SU-DHL-6 (cell line): ENCODE measurements at regions not wholly inside any gene's neighbourhood (a gene's known extent, or its start where the extent isn't known, plus 50 kb on each side); places are given as distances from the start of the nearest gene placed in this dataset.

Experiments used
- H2AFZ ChIP-seq: fragments of 200-600 bp; sonication (generic); 2 replicates; pipeline ENCODE4 v1.6.1; 2014; ENCODE audit warnings: low read depth, mild to moderate bottlenecking, moderate library complexity, mixed read lengths, antibody characterized with exemption, low read length; ENCODE audit not compliant: severe bottlenecking
- H3F3A ChIP-seq: fragments of 200-600 bp; shearing (Covaris generic); 2 replicates; pipeline ENCODE4 v1.6.0; 2016; ENCODE audit warnings: antibody characterized with exemption, mild to moderate bottlenecking; ENCODE audit not compliant: insufficient read depth
- H3K27ac ChIP-seq: fragments of 200-600 bp; sonication (generic); 2 replicates; pipeline ENCODE4 v1.5.1; 2016; ENCODE audit warnings: low read depth, mild to moderate bottlenecking, low read length, moderate library complexity, mixed read lengths
- H3K27me3 ChIP-seq: fragments of 200-600 bp; sonication (generic), shearing (Covaris generic); 2 replicates; pipeline ENCODE4 v1.6.0; 2014; ENCODE audit warnings: mild to moderate bottlenecking, low read length
- H3K36me3 ChIP-seq: fragments of 200-600 bp; sonication (generic); 2 replicates; pipeline ENCODE4 v1.6.1; 2014; ENCODE audit warnings: mild to moderate bottlenecking, low read length, mixed read lengths
- H3K4me2 ChIP-seq: fragments of 300-600, 200-600 bp; shearing (Covaris generic), sonication (generic); 2 replicates; pipeline ENCODE4 v1.6.0; 2014; ENCODE audit warnings: low read length, low read depth, mild to moderate bottlenecking; ENCODE audit not compliant: poor library complexity, severe bottlenecking
- H3K4me3 ChIP-seq: fragments of 200-600 bp; sonication (generic); 2 replicates; pipeline ENCODE4 v1.5.1; 2014; ENCODE audit warnings: antibody characterized with exemption, low read length, mild to moderate bottlenecking, mixed read lengths; ENCODE audit not compliant: insufficient read depth, poor library complexity, severe bottlenecking
- H3K79me2 ChIP-seq: fragments of 200-600 bp; sonication (generic); 2 replicates; pipeline ENCODE4 v1.6.1; 2014; ENCODE audit warnings: mild to moderate bottlenecking, low read length, moderate library complexity; ENCODE audit not compliant: insufficient read depth
- H3K9ac ChIP-seq: fragments of 200-600 bp; sonication (generic); 2 replicates; pipeline ENCODE4 v1.7.0; 2014; ENCODE audit warnings: mild to moderate bottlenecking, low read length
- H3K9me2 ChIP-seq: fragments of 200-600 bp; sonication (generic); replicated peaks from 2 replicates; pipeline ENCODE4 v1.6.1; 2014; ENCODE audit warnings: low read length; ENCODE audit not compliant: insufficient read depth
- H3K9me3 ChIP-seq: fragments of 200-600 bp; sonication (generic); 2 replicates; pipeline ENCODE4 v1.6.1; 2014; ENCODE audit warnings: low read length, mixed read lengths; ENCODE audit not compliant: insufficient read depth
- H4K20me1 ChIP-seq: fragments of 200-600 bp; sonication (generic); 2 replicates; pipeline ENCODE4 v1.6.1; 2014; ENCODE audit warnings: low read depth, mild to moderate bottlenecking, antibody characterized with exemption, low read length, moderate library complexity, mixed read lengths
- CTCF ChIP-seq: fragments of 200-600 bp; sonication (generic); IDR thresholded peaks from one replicate; pipeline ENCODE4 v1.5.1; 2017; ENCODE audit warnings: antibody characterized with exemption, mild to moderate bottlenecking, low read length, moderate library complexity; ENCODE audit not compliant: insufficient read depth, poor library complexity, severe bottlenecking
- EZH2phosphoT487 ChIP-seq: fragments of 200-600 bp; sonication (generic), shearing (Covaris generic); conservative IDR thresholded peaks from 2 replicates; pipeline ENCODE4 v1.6.1; 2018; ENCODE audit warnings: mild to moderate bottlenecking, antibody characterized with exemption, low read length, moderate library complexity, mixed read lengths

GRCh38 chrX:6821730-6822129, 286.8 kb upstream of the VCX3A start:
- H3K4me2 ChIP-seq: no peak overlapping the region
- no peak overlapping the region for H2AFZ ChIP-seq
- no peaks in the 10 kb centered on the region for H3K9me2 ChIP-seq
- H3K27ac ChIP-seq: no peak overlapping the region
- TF ChIP-seq EZH2phosphoT487 (no peak), CTCF (no peak)
- no peaks in the 10 kb centered on the region for H3K9me3 ChIP-seq
- no peaks in the 10 kb centered on the region for H3K27me3 ChIP-seq
- H4K20me1 ChIP-seq: no peaks in the 10 kb centered on the region
- no peaks in the 10 kb centered on the region for H3K79me2 ChIP-seq
- no peak overlapping the region for H3K4me3 ChIP-seq
- no peaks in the 10 kb centered on the region for H3F3A ChIP-seq
- no peaks in the 10 kb centered on the region for H3K36me3 ChIP-seq
- no peak overlapping the region for H3K9ac ChIP-seq

DNA sequence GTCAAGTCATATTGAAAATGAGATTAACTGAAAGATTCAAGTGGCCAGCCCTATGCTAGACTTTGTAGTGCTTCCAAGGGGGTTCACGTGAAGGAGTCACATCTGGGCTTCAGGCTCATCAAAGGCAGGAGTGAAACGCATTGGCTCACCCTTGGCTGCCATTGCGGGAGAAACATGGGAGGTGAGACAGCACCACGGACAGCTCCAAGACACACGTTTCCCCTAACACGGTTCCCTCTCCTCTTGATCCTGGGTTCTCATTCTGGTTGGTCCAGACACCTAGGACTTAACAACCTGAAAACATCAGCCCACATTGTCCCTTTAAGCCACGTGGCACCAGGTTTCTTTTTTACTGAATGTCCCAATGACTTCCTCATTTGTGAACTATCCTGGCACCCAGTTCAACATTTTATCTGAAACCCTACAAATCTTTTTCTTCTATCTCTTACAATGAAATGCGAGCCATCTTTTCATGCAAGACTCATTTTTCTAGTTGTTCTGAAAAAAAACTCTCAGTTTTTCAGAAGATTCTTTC, 279.0 kb upstream of the VCX3A start:
- no peak overlapping the region for H3K9ac ChIP-seq
- H3F3A ChIP-seq: no peaks in the 10 kb centered on the region
- H3K9me2 ChIP-seq: no peaks in the 10 kb centered on the region
- no peaks in the 10 kb centered on the region for H3K9me3 ChIP-seq
- no peak overlapping the region for H2AFZ ChIP-seq
- no peak for TF ChIP-seq EZH2phosphoT487
- TF ChIP-seq CTCF: no peak
- H3K4me2 ChIP-seq: no peak overlapping the region
- H4K20me1 ChIP-seq: no peaks in the 10 kb centered on the region
- no peaks in the 10 kb centered on the region for H3K79me2 ChIP-seq
- H3K27ac ChIP-seq: no peak overlapping the region
- H3K36me3 ChIP-seq: no peaks in the 10 kb centered on the region
- H3K4me3 ChIP-seq: no peak overlapping the region
- H3K27me3 ChIP-seq: no peaks in the 10 kb centered on the region

- Histone ChIP-seq H3K27me3 (no peaks in the 10 kb centered on the region), H3K9me3 (no peaks in the 10 kb centered on the region), H3K9me2 (no peaks in the 10 kb centered on the region), H3K27ac (no peak overlapping the region), H3K4me3 (no peak overlapping the region), H3F3A (no peaks in the 10 kb centered on the region), H4K20me1 (no peaks in the 10 kb centered on the region), H3K36me3 (no peaks in the 10 kb centered on the region), H3K4me2 (no peak overlapping the region), H2AFZ (no peak overlapping the region), H3K9ac (no peak overlapping the region), H3K79me2 (no peaks in the 10 kb centered on the region)
- TF ChIP-seq CTCF (no peak), EZH2phosphoT487 (no peak)
Observed at GRCh38 chrX:6812087-6812486, 277.2 kb upstream of the VCX3A start.
